GM23338 (cell line): ENCODE measurements at regions not wholly inside any gene's neighbourhood (a gene's known extent, or its start where the extent isn't known, plus 50 kb on each side); places are given as distances from the start of the nearest gene placed in this dataset.

Experiments
- ATAC-seq: fragments of 200-7000 bp; cut with Tn5 transposase; 3 replicates; pipeline ENCODE4 v1.9.1; 2020
- DNase-seq: peaks from one replicate; pipeline ENCODE4 v3.0.0-alpha.2; 2015; ENCODE audit warnings: low spot score
- H2AFZ ChIP-seq: fragments of 200-600 bp; sonication (generic); 2 replicates; pipeline ENCODE4 v1.8.0; 2016; ENCODE audit warnings: antibody characterized with exemption, mild to moderate bottlenecking, moderate library complexity
- H3F3A ChIP-seq: fragments of 200-600 bp; sonication (generic); replicated peaks from 2 replicates; pipeline ENCODE4 v1.8.0; 2017; ENCODE audit warnings: antibody characterized with exemption, mixed run types, low read depth
- H3K27ac ChIP-seq: fragments of 200-600 bp; sonication (generic); 2 replicates; pipeline ENCODE4 v1.6.1; 2016; ENCODE audit warnings: low read depth
- H3K27me3 ChIP-seq: fragments of 200-600 bp; sonication (generic); 2 replicates; pipeline ENCODE4 v1.8.0; 2016; ENCODE audit warnings: mild to moderate bottlenecking, mixed run types, moderate library complexity; ENCODE audit not compliant: insufficient read depth
- H3K36me3 ChIP-seq: fragments of 200-600 bp; sonication (generic); 2 replicates; pipeline ENCODE4 v1.8.0; 2016; ENCODE audit warnings: mild to moderate bottlenecking; ENCODE audit not compliant: insufficient read depth
- H3K4me1 ChIP-seq: fragments of 200-600 bp; sonication (generic); 2 replicates; pipeline ENCODE4 v1.8.0; 2016; ENCODE audit warnings: mild to moderate bottlenecking, moderate library complexity; ENCODE audit not compliant: insufficient read depth
- H3K4me2 ChIP-seq: fragments of 200-600 bp; sonication (generic); 2 replicates; pipeline ENCODE4 v1.7.1; 2017; ENCODE audit warnings: mixed run types
- H3K4me3 ChIP-seq: fragments of 200-600 bp; sonication (generic); 2 replicates; pipeline ENCODE4 v1.6.1; 2016; ENCODE audit warnings: mixed run types
- H3K79me2 ChIP-seq: fragments of 200-600 bp; sonication (generic); replicated peaks from 2 replicates; pipeline ENCODE4 v1.8.0; 2017; ENCODE audit warnings: mild to moderate bottlenecking; ENCODE audit not compliant: insufficient read depth
- H3K9me2 ChIP-seq: fragments of 200-600 bp; sonication (generic); 2 replicates; pipeline ENCODE4 v1.8.0; 2017; ENCODE audit not compliant: insufficient read depth
- H4K20me1 ChIP-seq: fragments of 200-600 bp; sonication (generic); replicated peaks from 2 replicates; pipeline ENCODE4 v1.8.0; 2017; ENCODE audit warnings: mild to moderate bottlenecking; ENCODE audit not compliant: insufficient read depth
- H3K27ac Mint-ChIP-seq: 2 replicates; pipeline ENCODE4 v1.8.0; 2020; ENCODE audit warnings: inconsistent platforms, mild to moderate bottlenecking, moderate library complexity, mixed read lengths
- H3K27me3 Mint-ChIP-seq: 3 replicates; pipeline ENCODE4 v1.8.0; 2022; ENCODE audit warnings: low read depth, mild to moderate bottlenecking, moderate library complexity, mixed read lengths, inconsistent platforms; ENCODE audit not compliant: insufficient read depth, poor library complexity
- H3K36me3 Mint-ChIP-seq: 3 replicates; pipeline ENCODE4 v1.8.0; 2021; ENCODE audit warnings: low read depth, mild to moderate bottlenecking, inconsistent platforms, moderate library complexity, mixed read lengths
- H3K4me1 Mint-ChIP-seq: 3 replicates; pipeline ENCODE4 v1.8.0; 2020; ENCODE audit warnings: mild to moderate bottlenecking, inconsistent platforms, mixed read lengths
- H3K4me3 Mint-ChIP-seq: 3 replicates; pipeline ENCODE4 v1.8.0; 2021; ENCODE audit warnings: moderate library complexity, mild to moderate bottlenecking, inconsistent platforms, mixed read lengths
- H3K9me3 Mint-ChIP-seq: 3 replicates; pipeline ENCODE4 v1.8.0; 2020; ENCODE audit warnings: moderate library complexity, mild to moderate bottlenecking, inconsistent platforms, mixed read lengths
- CREB1 ChIP-seq: fragments of 250-450 bp; sonication (Bioruptor Pico); IDR thresholded peaks from 2 replicates; pipeline ENCODE4 v1.5.0; 2020; ENCODE audit warnings: low read depth, mild to moderate bottlenecking, moderate library complexity
- EZH2 ChIP-seq: fragments of 200-600 bp; sonication (generic); IDR thresholded peaks from one replicate; pipeline ENCODE4 v1.8.0; 2017; ENCODE audit warnings: antibody characterized with exemption, mild to moderate bottlenecking, low read depth; ENCODE audit not compliant: unreplicated experiment
- EZH2phosphoT487 ChIP-seq: fragments of 200-600 bp; sonication (generic); IDR thresholded peaks from one replicate; pipeline ENCODE4 v1.8.1; 2018; ENCODE audit warnings: antibody characterized with exemption; ENCODE audit not compliant: unreplicated experiment
- JUNB ChIP-seq: IDR thresholded peaks from one replicate; pipeline ENCODE4 v1.6.1; 2016; ENCODE audit warnings: antibody characterized with exemption; ENCODE audit not compliant: unreplicated experiment
- NANOG ChIP-seq: IDR thresholded peaks from 2 replicates; pipeline ENCODE4 v1.6.1; 2016; ENCODE audit warnings: antibody characterized with exemption, borderline replicate concordance
- POLR2AphosphoS5 ChIP-seq: IDR thresholded peaks from 2 replicates; pipeline ENCODE4 v1.6.1; 2016; ENCODE audit warnings: antibody characterized with exemption, low read depth
- STAT1 ChIP-seq: IDR thresholded peaks from one replicate; pipeline ENCODE4 v1.6.1; 2016; ENCODE audit warnings: antibody characterized with exemption; ENCODE audit not compliant: unreplicated experiment
- ZNF114 ChIP-seq: fragments of 250-450 bp; sonication (Bioruptor Pico); IDR thresholded peaks from 2 replicates; pipeline ENCODE4 v1.5.0; 2020; ENCODE audit warnings: mild to moderate bottlenecking, moderate library complexity
- ZNF331 ChIP-seq: fragments of 250-450 bp; sonication (Bioruptor Pico); IDR thresholded peaks from 2 replicates; pipeline ENCODE4 v1.5.0; 2020; ENCODE audit warnings: low read depth, mild to moderate bottlenecking, moderate library complexity
- TF ChIP-seq, protein P1 (sequence below): fragments of 250-450 bp; sonication (Bioruptor Pico); IDR thresholded peaks from 2 replicates; pipeline ENCODE4 v1.5.0; 2020; ENCODE audit warnings: mild to moderate bottlenecking, moderate library complexity
- TF ChIP-seq, protein P2 (sequence below): IDR thresholded peaks from 2 replicates; pipeline ENCODE4 v1.6.1; 2016; ENCODE audit warnings: antibody characterized with exemption
- TF ChIP-seq, protein P3 (sequence below): IDR thresholded peaks from one replicate; pipeline ENCODE4 v1.6.1; 2018; ENCODE audit warnings: antibody characterized with exemption; ENCODE audit not compliant: unreplicated experiment
- TF ChIP-seq, protein P4 (sequence below), 2 experiments: fragments of 200-600 bp in 1 of 2; sonication (generic) in 1 of 2; conservative IDR thresholded peaks; 2 replicates each; pipeline versions ENCODE4 v1.5.1 to v1.6.1; 2016 to 2017; ENCODE audit warnings: antibody characterized with exemption in 2 of 2, low read depth in 2 of 2, mild to moderate bottlenecking in 2 of 2, moderate library complexity in 1 of 2

DNA sequence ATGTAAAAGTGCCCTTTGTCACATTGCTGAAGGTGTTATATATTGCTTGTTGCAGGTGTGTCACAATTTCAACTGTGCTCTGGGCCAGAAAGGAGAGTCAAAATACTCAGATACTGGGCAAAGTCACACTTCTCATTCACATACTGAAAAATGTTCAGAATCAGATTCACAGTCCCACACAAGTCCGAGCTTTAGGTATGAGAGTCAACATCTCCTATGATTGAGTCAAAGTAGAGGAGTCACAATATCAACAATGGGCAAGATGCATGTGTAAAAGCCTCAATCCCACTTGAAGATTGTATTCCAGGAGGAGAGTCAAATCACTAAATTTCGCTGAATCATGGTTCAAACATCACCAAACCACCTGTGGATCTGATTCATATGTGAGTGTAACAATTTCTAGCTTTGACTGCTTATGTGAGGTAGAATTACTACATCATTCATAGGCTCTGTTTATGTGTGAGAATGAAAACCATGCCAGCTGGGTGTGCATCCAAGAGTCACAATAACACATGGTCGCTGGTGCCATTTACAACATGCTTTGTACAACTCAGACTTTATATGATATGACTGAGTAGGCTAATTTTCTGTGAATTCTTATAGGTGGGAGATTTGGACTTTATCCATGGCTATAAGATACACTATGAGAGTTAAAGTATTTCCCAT is 1039.8 kb upstream of the AMELY start:
- no peaks in the 10 kb centered on the region for H3K36me3 Mint-ChIP-seq
- Histone ChIP-seq H3K27me3 (no peaks in the 10 kb centered on the region), H3F3A (no peaks in the 10 kb centered on the region), H3K36me3 (no peaks in the 10 kb centered on the region), H4K20me1 (no peaks in the 10 kb centered on the region), H3K4me1 (no peaks in the 10 kb centered on the region), H2AFZ (no peak overlapping the region), H3K4me2 (no peak overlapping the region), H3K4me3 (no peak overlapping the region), H3K9me2 (no peaks in the 10 kb centered on the region), H3K27ac (no peak overlapping the region), H3K79me2 (no peaks in the 10 kb centered on the region)
- no peaks in the 10 kb centered on the region for H3K9me3 Mint-ChIP-seq
- H3K4me1 Mint-ChIP-seq: no peaks in the 10 kb centered on the region
- H3K27me3 Mint-ChIP-seq: no peaks in the 10 kb centered on the region
- no peak for TF ChIP-seq ZNF331 (CRISPR knock-in tag)
- no peak for TF ChIP-seq EZH2phosphoT487
- TF ChIP-seq POLR2AphosphoS5: no peak
- no peak for TF ChIP-seq STAT1
- TF ChIP-seq, protein P1, sequence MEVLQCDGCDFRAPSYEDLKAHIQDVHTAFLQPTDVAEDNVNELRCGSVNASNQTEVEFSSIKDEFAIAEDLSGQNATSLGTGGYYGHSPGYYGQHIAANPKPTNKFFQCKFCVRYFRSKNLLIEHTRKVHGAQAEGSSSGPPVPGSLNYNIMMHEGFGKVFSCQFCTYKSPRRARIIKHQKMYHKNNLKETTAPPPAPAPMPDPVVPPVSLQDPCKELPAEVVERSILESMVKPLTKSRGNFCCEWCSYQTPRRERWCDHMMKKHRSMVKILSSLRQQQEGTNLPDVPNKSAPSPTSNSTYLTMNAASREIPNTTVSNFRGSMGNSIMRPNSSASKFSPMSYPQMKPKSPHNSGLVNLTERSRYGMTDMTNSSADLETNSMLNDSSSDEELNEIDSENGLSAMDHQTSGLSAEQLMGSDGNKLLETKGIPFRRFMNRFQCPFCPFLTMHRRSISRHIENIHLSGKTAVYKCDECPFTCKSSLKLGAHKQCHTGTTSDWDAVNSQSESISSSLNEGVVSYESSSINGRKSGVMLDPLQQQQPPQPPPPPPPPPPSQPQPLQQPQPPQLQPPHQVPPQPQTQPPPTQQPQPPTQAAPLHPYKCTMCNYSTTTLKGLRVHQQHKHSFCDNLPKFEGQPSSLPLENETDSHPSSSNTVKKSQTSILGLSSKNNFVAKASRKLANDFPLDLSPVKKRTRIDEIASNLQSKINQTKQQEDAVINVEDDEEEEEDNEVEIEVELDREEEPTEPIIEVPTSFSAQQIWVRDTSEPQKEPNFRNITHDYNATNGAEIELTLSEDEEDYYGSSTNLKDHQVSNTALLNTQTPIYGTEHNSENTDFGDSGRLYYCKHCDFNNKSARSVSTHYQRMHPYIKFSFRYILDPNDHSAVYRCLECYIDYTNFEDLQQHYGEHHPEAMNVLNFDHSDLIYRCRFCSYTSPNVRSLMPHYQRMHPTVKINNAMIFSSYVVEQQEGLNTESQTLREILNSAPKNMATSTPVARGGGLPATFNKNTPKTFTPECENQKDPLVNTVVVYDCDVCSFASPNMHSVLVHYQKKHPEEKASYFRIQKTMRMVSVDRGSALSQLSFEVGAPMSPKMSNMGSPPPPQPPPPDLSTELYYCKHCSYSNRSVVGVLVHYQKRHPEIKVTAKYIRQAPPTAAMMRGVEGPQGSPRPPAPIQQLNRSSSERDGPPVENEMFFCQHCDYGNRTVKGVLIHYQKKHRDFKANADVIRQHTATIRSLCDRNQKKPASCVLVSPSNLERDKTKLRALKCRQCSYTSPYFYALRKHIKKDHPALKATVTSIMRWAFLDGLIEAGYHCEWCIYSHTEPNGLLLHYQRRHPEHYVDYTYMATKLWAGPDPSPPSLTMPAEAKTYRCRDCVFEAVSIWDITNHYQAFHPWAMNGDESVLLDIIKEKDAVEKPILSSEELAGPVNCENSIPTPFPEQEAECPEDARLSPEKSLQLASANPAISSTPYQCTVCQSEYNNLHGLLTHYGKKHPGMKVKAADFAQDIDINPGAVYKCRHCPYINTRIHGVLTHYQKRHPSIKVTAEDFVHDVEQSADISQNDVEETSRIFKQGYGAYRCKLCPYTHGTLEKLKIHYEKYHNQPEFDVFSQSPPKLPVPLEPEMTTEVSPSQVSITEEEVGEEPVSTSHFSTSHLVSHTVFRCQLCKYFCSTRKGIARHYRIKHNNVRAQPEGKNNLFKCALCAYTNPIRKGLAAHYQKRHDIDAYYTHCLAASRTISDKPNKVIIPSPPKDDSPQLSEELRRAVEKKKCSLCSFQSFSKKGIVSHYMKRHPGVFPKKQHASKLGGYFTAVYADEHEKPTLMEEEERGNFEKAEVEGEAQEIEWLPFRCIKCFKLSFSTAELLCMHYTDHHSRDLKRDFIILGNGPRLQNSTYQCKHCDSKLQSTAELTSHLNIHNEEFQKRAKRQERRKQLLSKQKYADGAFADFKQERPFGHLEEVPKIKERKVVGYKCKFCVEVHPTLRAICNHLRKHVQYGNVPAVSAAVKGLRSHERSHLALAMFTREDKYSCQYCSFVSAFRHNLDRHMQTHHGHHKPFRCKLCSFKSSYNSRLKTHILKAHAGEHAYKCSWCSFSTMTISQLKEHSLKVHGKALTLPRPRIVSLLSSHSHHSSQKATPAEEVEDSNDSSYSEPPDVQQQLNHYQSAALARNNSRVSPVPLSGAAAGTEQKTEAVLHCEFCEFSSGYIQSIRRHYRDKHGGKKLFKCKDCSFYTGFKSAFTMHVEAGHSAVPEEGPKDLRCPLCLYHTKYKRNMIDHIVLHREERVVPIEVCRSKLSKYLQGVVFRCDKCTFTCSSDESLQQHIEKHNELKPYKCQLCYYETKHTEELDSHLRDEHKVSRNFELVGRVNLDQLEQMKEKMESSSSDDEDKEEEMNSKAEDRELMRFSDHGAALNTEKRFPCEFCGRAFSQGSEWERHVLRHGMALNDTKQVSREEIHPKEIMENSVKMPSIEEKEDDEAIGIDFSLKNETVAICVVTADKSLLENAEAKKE (CRISPR knock-in tag): no peak
- no peak for TF ChIP-seq CREB1 (CRISPR knock-in tag)
- no peak for TF ChIP-seq NANOG
- no peak for TF ChIP-seq JUNB
- TF ChIP-seq, protein P2, sequence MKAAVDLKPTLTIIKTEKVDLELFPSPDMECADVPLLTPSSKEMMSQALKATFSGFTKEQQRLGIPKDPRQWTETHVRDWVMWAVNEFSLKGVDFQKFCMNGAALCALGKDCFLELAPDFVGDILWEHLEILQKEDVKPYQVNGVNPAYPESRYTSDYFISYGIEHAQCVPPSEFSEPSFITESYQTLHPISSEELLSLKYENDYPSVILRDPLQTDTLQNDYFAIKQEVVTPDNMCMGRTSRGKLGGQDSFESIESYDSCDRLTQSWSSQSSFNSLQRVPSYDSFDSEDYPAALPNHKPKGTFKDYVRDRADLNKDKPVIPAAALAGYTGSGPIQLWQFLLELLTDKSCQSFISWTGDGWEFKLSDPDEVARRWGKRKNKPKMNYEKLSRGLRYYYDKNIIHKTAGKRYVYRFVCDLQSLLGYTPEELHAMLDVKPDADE: no peak
- TF ChIP-seq, protein P3, sequence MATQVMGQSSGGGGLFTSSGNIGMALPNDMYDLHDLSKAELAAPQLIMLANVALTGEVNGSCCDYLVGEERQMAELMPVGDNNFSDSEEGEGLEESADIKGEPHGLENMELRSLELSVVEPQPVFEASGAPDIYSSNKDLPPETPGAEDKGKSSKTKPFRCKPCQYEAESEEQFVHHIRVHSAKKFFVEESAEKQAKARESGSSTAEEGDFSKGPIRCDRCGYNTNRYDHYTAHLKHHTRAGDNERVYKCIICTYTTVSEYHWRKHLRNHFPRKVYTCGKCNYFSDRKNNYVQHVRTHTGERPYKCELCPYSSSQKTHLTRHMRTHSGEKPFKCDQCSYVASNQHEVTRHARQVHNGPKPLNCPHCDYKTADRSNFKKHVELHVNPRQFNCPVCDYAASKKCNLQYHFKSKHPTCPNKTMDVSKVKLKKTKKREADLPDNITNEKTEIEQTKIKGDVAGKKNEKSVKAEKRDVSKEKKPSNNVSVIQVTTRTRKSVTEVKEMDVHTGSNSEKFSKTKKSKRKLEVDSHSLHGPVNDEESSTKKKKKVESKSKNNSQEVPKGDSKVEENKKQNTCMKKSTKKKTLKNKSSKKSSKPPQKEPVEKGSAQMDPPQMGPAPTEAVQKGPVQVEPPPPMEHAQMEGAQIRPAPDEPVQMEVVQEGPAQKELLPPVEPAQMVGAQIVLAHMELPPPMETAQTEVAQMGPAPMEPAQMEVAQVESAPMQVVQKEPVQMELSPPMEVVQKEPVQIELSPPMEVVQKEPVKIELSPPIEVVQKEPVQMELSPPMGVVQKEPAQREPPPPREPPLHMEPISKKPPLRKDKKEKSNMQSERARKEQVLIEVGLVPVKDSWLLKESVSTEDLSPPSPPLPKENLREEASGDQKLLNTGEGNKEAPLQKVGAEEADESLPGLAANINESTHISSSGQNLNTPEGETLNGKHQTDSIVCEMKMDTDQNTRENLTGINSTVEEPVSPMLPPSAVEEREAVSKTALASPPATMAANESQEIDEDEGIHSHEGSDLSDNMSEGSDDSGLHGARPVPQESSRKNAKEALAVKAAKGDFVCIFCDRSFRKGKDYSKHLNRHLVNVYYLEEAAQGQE: no peak
- no peak for TF ChIP-seq ZNF114 (CRISPR knock-in tag)
- TF ChIP-seq EZH2: no peak
- TF ChIP-seq, protein P4, sequence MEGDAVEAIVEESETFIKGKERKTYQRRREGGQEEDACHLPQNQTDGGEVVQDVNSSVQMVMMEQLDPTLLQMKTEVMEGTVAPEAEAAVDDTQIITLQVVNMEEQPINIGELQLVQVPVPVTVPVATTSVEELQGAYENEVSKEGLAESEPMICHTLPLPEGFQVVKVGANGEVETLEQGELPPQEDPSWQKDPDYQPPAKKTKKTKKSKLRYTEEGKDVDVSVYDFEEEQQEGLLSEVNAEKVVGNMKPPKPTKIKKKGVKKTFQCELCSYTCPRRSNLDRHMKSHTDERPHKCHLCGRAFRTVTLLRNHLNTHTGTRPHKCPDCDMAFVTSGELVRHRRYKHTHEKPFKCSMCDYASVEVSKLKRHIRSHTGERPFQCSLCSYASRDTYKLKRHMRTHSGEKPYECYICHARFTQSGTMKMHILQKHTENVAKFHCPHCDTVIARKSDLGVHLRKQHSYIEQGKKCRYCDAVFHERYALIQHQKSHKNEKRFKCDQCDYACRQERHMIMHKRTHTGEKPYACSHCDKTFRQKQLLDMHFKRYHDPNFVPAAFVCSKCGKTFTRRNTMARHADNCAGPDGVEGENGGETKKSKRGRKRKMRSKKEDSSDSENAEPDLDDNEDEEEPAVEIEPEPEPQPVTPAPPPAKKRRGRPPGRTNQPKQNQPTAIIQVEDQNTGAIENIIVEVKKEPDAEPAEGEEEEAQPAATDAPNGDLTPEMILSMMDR (conservative IDR thresholded peaks at IDR 0.05; ENCODE audit: low read depth in 2 of 2): no peak
- no peak overlapping the region for H3K4me3 Mint-ChIP-seq
- no peak for ATAC-seq
- no peak for DNase-seq
- no peak overlapping the region for H3K27ac Mint-ChIP-seq
